HG02973 (cell line): ENCODE measurements at regions not wholly inside any gene's neighbourhood (a gene's known extent, or its start where the extent isn't known, plus 50 kb on each side); places are given as distances from the start of the nearest gene placed in this dataset.

Experiments used
- ATAC-seq: cut with Tn5 transposase; IDR thresholded peaks from one replicate; pipeline ENCODE4 v1.9.1; 2021; ENCODE audit warnings: moderate library complexity; ENCODE audit not compliant: unreplicated experiment

DNA sequence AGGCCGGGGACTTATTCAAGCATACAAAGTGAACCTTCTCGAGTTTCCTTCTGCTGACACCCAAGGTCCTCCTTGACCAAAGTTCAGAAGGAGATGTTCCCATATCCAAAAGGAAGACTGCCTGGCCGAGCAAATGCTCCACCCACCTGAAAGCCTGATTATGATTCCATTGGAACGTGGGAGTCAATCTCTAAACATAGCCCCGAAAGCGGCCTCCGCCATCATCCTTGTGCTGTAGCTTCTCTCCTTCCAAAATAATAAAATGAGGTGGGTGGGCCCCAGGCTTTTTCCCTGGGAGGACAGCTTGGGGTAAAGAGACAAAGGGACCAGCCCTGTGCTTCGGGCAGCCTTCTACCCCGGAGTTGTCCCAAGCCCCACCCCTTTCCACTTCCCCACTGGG lies 355.6 kb upstream of the SLC30A5 start:
- no peak for ATAC-seq

- no peak for ATAC-seq
Measured at GRCh38 chr5:68738841-68739240, 355.0 kb upstream of the SLC30A5 start.

DNA sequence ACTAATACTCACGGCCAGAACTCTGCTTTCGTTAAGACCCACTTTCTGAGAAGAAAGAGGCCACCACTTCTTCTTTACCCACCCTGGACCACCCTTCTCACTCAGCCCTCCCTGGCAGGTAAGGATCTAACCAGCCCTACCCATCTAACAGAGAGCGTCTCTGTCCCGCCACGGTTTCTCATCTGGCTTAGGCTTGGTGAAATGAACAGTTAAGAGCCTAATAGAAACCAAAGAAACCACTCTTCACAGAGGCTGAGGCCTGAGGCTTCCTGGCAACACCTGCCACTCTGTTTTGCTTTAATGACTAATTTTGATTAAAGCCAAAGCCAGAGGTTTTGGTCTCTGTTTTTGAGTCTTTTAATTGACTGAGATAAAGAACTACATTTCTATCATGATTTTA lies 354.1 kb upstream of the SLC30A5 start:
- peak; percentile 75 for ATAC-seq

- ATAC-seq = peak; percentile 58
Measured at GRCh38 chr5:68740226-68740910, 353.4 kb upstream of the SLC30A5 start.

DNA sequence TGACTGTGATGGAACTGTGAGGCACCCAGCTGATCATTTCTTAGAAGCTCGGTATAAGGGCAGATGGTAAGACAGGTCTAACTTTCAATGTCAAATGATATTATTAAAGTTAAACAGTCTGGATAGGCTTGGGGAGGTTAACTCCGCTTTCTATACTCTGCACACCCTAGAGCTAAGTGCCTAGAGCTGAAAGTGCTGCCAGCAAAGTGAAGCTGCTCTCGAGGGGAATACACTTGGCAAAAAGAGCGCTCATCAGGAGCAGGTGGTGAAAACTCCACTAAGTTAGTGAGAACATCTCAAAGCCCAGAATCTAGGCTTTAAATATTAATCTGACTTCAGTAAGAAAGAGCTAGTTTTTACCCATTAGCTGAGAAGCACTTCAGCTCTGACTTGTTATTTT lies 349.6 kb upstream of the SLC30A5 start:
- ATAC-seq = no peak

- no peak for ATAC-seq
Measured at GRCh38 chr5:68745448-68745847, 348.4 kb upstream of the SLC30A5 start.

DNA sequence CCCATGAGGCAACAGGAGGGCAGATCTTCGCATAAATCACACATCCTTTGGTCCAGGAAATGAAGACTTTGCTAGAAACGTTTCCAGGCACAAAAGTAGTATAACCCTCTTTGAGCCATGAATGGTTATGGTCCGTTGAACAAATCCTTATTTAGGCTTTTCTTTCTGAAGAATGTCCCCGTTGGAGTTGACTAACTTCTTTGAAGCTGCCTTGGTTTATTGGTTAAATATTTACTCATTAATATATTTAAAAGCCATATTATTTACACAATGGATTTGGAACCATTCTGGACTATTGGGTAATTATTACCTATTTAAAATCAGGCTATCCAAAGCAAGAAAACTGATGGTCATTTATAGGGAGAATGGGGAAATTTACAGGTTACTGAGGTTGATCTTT lies 347.6 kb upstream of the SLC30A5 start:
- ATAC-seq = no peak

DNA sequence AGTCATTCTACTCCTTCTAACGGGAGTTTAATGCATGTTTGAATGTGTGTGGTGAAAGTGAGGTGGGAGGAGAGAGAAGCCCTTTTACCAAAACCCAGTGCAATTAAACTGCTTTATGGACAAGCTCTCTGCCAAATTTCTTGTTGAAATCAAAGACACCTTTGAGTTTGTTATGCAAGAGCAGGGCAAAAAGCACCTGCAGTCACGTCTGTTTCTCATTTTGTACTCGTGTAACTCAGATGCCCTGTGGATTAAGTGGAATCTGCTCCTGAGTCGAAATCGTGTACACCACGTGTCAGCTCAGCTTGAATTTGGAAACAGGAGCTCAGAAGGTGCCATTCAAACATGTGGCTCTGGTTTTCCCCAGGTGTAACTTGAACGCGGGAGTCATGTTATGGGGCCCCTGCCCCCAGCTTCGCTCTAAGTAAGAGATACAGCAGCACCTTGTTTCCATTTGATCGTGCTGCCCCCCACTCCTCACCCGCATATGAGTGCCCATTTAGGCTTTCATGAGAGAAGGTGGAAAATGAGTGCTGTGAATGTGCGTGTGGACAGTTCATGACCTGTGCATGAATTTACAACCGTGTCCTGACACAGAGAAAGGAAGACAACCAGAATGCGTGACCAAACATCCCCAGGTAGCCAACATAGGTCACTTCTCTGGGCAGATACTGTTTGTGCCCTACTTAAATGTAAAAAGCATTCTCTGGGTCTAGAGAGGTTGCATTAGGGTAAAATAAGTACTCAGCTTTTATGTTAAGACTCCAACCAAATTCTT lies 347.0 kb upstream of the SLC30A5 start:
- ATAC-seq = no peak

- ATAC-seq = no peak
Measured at GRCh38 chr5:68747521-68747920, 346.3 kb upstream of the SLC30A5 start.

DNA sequence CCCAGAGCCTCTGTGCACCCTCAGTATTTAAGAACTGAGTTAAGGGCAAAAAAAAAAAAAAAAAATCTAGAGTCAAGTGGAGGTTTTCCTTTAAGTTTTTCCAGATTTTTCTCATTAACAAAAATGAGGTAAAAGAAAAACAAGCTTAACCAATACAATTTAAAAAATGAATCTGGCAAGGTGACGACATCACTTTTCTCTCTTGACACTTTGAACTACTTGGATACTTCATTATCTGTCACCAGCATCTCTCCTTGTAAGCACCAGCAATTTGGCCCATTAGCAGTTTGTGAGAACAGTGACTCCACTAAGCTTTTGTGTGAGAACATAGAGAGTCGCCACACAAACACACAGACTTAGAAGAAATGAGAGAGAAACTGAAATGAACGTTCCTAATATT lies 345.7 kb upstream of the SLC30A5 start:
- ATAC-seq = no peak

DNA sequence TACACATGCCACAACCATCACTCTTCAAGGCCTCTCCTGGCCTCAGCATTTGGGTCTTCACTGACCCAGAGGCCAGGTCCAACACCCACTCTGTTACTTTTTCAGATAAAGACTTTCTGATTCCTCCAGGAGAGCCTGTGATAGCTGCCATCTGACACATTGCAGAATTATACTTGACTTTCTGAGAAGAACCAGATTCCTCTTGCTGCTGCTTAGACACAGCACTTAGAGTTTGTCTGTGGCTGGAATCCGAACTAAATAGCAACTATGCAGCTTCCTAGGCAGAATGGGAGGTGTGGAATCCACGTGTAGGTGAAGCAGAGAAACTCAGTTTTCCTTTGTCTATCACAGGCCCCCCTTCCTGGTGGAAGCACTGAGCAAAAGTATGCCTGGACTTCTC lies 344.7 kb upstream of the SLC30A5 start:
- no peak for ATAC-seq

DNA sequence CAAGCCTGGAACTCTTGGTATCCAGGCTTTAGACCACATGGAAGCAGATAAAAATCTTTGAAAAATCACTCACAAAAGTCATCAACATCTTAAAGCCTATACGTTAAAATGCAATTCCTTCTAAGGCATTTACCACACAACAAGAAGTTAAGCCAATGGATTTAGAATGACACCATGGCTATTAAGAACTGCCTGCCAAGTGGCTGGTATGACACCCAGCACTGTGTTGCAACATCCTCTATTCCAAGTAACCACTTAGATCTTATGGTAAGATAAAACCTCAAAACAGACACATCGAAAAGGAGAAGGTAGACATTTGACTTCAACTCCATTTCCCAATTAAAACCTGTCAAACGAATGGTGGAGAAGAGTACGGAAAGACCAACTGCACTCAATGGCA lies 344.2 kb upstream of the SLC30A5 start:
- ATAC-seq = no peak

- ATAC-seq = no peak
Measured at GRCh38 chr5:68751661-68752060, 342.2 kb upstream of the SLC30A5 start.

DNA sequence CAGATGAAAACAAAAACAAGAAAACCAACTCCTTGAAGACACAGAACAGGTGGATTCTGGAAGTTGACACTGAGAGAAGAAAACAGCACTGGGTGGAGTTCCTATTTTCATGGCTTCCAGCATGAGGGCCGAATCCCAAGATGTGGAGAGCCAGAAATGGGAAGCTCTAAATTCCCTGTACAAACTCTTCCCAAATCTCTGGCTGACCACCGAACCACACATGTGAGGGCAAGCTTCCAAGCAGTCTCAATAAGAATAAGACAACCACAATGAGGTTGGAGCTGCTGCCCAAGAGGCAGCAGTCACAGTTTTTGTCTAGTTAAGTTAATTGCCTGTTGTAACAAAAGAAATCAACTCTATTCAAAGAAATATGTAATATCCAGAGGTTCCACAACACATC lies 339.3 kb upstream of the SLC30A5 start:
- no peak for ATAC-seq

DNA sequence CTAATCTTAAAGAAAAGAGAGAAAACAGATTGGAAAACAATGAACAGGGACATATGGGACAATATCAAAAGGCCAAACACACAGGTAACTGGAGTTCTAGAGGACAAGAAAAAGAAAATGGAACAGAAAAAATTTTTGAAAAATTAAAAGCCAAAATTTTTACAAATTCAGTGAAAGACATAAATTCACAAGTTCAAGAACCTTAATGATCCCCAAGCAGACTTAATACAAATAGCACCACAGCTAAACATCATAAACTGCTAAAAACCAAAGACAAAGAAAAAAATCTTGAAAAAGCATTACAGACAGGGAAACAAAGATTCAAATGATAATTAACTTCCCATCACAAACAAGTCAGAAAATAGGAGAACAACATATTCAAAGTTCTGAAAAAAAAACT lies 338.5 kb upstream of the SLC30A5 start:
- ATAC-seq = no peak

DNA sequence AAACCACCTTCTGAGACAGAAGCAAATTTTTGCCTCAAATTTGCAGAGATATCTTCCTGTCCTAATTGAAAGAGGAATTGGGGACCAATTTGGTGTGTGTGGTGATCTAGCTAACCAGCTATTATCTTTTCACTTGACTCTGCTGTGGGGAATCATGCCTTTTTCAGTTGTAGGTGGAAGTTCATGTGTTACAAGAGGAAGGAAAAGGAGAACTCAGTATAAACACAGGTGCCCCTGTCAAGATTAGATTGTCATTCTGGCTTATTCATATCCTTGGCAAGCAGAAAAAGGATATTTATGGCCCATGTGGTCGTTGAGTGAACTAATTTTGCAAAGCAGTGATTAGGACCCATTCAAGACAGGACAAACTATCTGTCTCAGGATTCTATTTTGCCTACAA lies 336.8 kb upstream of the SLC30A5 start:
- no peak for ATAC-seq

- no peak for ATAC-seq
Measured at GRCh38 chr5:68757626-68758212, 336.1 kb upstream of the SLC30A5 start.

GRCh38 chr5:68759593-68759992 lies 334.2 kb upstream of the SLC30A5 start:
- no peak for ATAC-seq

DNA sequence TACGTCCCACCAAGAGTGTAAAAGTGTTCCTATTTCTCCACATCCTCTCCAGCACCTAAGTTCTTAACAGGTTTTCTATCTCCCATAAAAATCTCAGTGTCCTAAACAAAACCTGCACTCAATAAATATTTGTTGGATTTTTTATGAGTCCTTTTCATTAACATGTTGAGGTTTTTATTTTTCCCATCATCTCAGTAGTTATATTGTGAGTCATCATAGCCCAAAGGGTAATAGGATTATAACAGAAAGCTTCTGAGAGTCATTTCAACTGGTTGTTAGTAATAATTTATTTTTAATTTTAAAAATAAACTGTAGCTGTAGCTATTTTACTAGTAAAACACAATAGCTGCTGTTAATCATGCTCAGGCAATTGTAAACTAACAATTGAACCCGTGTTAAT lies 331.6 kb upstream of the SLC30A5 start:
- no peak for ATAC-seq

DNA sequence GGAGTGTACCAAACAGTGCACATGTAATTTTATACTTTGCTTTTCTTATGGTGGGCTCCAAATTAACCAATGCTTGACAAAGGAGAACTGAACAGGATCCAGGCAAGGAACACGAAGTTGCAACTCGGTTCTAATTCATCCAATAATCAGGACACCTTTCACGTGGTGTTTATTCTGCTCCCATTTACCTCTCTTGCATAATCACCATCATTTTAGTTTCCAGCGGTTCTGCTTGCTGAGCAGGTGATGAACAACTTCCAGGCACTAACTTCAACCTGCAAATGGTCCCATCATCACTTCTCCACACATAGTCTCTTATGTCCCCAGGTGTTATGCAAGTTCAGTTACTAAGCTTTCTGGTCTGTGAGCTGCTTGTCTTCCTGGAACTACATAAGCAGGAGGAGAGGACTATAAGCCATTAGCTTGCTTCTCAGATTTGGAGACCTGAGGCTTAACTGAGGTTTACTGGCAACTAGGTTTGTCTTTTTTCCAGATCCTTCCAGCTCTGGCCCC lies 326.8 kb upstream of the SLC30A5 start:
- no peak for ATAC-seq

GRCh38 chr5:68770551-68770950 lies 323.3 kb upstream of the SLC30A5 start:
- ATAC-seq = no peak

DNA sequence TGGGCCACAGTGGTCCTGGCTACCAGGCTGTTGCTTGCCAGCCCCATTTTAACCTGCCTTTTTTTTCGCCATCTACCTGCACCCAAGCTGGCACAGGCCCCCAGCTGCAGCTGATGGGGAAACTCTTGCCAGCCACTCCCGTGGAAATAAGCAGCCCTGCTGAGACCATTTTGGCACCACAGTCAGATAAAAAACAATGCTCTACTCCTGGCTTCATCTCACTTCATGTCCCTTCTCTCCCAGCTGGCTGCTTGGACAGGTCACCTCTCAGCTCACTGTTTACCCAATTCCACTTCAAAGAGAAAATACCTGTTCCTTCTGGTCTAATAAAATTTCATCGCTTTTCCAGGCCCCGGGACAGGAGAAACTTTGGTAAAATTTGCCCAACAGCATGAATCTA lies 322.6 kb upstream of the SLC30A5 start:
- no peak for ATAC-seq
